ENCODE measurements at regions not wholly inside any gene's neighbourhood (a gene's known extent, or its start where the extent isn't known, plus 50 kb on each side); places are given as distances from the start of the nearest gene placed in this dataset.

GRCh38 chr19:28303502-28303901 is 909.4 kb downstream of the UQCRFS1 start:
- H3K4me1 ChIP-seq (ENCODE audit: control insufficient read depth, insufficient read depth, low read length), result no peaks in the 10 kb centered on the region
- BruUV-seq (replicated peaks), result no TSS peak
- ChIA-PET POLR2A (no interaction called here), CTCF (no interaction called here), SMC1A (ENCODE audit: uncharacterized antibody, unreplicated experiment) (interaction anchor here (1.4 to 1.6 kb wide), 2 partner anchors 12 to 332 kb away, joined by 4 to 6 read pairs; no protein-coding TSS in a partner anchor), RAD21 (ENCODE audit: unreplicated experiment) (no interaction called here)
- H3K27me3 ChIP-seq (replicated peaks in 1 of 2; ENCODE audit: control insufficient read depth in 2 of 2, insufficient read depth in 2 of 2, low read length in 1 of 2), result no peaks in the 10 kb centered on the region
- intact Hi-C loops (cut with micrococcal nuclease; ENCODE audit: unreplicated experiment) (no loop called here), in situ Hi-C loops (cut with MboI) (no loop called here)
- no peak overlapping the region for H3K9ac ChIP-seq (ENCODE audit: control insufficient read depth, insufficient read depth, low read length)
- no peak for ATAC-seq
- H3K27ac ChIP-seq (ENCODE audit: control insufficient read depth, insufficient read depth), result no peak overlapping the region
- no peaks in the 10 kb centered on the region; the same call in 2 of the 3 replicates for H3K9me3 ChIP-seq (replicated peaks; ENCODE audit: control insufficient read depth, insufficient read depth, low read length)
- no peak overlapping the region for H3K4me2 ChIP-seq (ENCODE audit: control insufficient read depth, insufficient read depth)
- H3K4me3 ChIP-seq, result no peak overlapping the region
- no peak for FAIRE-seq
- no peaks in the 10 kb centered on the region for H3K36me3 ChIP-seq (ENCODE audit: control insufficient read depth in 2 of 2, insufficient read depth in 2 of 2, low read length in 1 of 2)
- no peak overlapping the region for H2AFZ ChIP-seq (ENCODE audit: control insufficient read depth, low read depth, low read length)
- no peak for DNase-seq (ENCODE audit: low read depth, low spot score)
- H4K20me1 ChIP-seq (ENCODE audit: control insufficient read depth, insufficient read depth), result no peaks in the 10 kb centered on the region
- WGBS (ENCODE audit: insufficient coverage, insufficient replicate concordance, low lambda C conversion rate, missing lambda C conversion rate), result 26% methylated on average over 7 of the region's 7 CpGs
- no peaks in the 10 kb centered on the region for H3K79me2 ChIP-seq (ENCODE audit: control insufficient read depth, insufficient read depth, low read length)
- no peak for TF ChIP-seq RBBP5 (conservative IDR thresholded peaks at IDR 0.05)
- TF ChIP-seq, protein P1, sequence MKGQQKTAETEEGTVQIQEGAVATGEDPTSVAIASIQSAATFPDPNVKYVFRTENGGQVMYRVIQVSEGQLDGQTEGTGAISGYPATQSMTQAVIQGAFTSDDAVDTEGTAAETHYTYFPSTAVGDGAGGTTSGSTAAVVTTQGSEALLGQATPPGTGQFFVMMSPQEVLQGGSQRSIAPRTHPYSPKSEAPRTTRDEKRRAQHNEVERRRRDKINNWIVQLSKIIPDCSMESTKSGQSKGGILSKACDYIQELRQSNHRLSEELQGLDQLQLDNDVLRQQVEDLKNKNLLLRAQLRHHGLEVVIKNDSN (IDR thresholded peaks at IDR 0.05; ENCODE audit: borderline replicate concordance, extremely low read length, insufficient read depth, low read depth, low read length), result no peak
- no peak for TF ChIP-seq SREBF2 (IDR thresholded peaks at IDR 0.05; ENCODE audit: low read length)
- TF ChIP-seq, protein P2, sequence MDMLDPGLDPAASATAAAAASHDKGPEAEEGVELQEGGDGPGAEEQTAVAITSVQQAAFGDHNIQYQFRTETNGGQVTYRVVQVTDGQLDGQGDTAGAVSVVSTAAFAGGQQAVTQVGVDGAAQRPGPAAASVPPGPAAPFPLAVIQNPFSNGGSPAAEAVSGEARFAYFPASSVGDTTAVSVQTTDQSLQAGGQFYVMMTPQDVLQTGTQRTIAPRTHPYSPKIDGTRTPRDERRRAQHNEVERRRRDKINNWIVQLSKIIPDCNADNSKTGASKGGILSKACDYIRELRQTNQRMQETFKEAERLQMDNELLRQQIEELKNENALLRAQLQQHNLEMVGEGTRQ (IDR thresholded peaks at IDR 0.05; ENCODE audit: borderline replicate concordance, low read depth, low read length), result no peak
- TF ChIP-seq PML (IDR thresholded peaks at IDR 0.05; ENCODE audit: low read length), result no peak
- no peak for TF ChIP-seq CHD4 (IDR thresholded peaks at IDR 0.05)
- TF ChIP-seq E2F4 (IDR thresholded peaks at IDR 0.05; ENCODE audit: low read depth, low read length), result no peak
- no peak for TF ChIP-seq POU2F2 (IDR thresholded peaks at IDR 0.05; ENCODE audit: borderline replicate concordance, low read depth, low read length)
- TF ChIP-seq TCF3 (IDR thresholded peaks at IDR 0.05; ENCODE audit: borderline replicate concordance, insufficient read depth, low read depth, low read length), result no peak
- no peak for TF ChIP-seq MEF2A (IDR thresholded peaks at IDR 0.05; ENCODE audit: insufficient read depth, low read depth, low read length)
- no peak for TF ChIP-seq CBX3 (IDR thresholded peaks at IDR 0.05; ENCODE audit: borderline replicate concordance, low read depth)
- TF ChIP-seq, protein P3, sequence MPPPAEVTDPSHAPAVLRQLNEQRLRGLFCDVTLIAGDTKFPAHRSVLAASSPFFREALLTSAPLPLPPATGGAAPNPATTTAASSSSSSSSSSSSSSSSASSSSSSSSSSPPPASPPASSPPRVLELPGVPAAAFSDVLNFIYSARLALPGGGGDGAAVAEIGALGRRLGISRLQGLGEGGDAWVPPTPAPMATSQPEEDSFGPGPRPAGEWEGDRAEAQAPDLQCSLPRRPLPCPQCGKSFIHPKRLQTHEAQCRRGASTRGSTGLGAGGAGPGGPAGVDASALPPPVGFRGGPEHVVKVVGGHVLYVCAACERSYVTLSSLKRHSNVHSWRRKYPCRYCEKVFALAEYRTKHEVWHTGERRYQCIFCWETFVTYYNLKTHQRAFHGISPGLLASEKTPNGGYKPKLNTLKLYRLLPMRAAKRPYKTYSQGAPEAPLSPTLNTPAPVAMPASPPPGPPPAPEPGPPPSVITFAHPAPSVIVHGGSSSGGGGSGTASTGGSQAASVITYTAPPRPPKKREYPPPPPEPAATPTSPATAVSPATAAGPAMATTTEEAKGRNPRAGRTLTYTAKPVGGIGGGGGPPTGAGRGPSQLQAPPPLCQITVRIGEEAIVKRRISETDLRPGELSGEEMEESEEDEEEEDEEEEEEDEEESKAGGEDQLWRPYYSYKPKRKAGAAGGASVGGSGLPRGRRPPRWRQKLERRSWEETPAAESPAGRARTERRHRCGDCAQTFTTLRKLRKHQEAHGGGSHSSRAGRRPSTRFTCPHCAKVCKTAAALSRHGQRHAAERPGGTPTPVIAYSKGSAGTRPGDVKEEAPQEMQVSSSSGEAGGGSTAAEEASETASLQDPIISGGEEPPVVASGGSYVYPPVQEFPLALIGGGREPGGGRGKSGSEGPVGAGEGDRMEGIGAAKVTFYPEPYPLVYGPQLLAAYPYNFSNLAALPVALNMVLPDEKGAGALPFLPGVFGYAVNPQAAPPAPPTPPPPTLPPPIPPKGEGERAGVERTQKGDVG (CRISPR knock-in tag; IDR thresholded peaks at IDR 0.05), result no peak
- TF ChIP-seq ATF2 (IDR thresholded peaks at IDR 0.05; ENCODE audit: low read length), result no peak
- no peak for TF ChIP-seq CREM (IDR thresholded peaks at IDR 0.05; ENCODE audit: low read depth)
- no peak for TF ChIP-seq SRF (IDR thresholded peaks at IDR 0.05; ENCODE audit: low read depth in 2 of 2, low read length in 2 of 2)
- no peak for TF ChIP-seq IKZF1 (conservative IDR thresholded peaks at IDR 0.05)
- no peak for TF ChIP-seq FOXM1 (IDR thresholded peaks at IDR 0.05; ENCODE audit: low read depth, low read length)
